Spleen (tissue), 7 donors: ENCODE measurements at regions not wholly inside any gene's neighbourhood (a gene's known extent, or its start where the extent isn't known, plus 50 kb on each side); places are given as distances from the start of the nearest gene placed in this dataset.

ENCODE experiments used
- CTCF ChIP-seq, 11 experiments: fragments of 200-600 bp in 7 of 11; fragments of 450-650 bp in 4 of 11; sonication (generic) in 4 of 11; IDR thresholded peaks in 8 of 11; conservative IDR thresholded peaks in 3 of 11; 1 replicate in 7 of 11; 2 replicates in 4 of 11; pipeline versions ENCODE4 v1.4.0 to v1.8.0; 2016 to 2021; ENCODE audit warnings: antibody characterized with exemption in 11 of 11, inconsistent platforms in 4 of 11, mild to moderate bottlenecking in 1 of 11
- POLR2A ChIP-seq, 3 donors: fragments of 450-650 bp; IDR thresholded peaks; one replicate each; pipeline ENCODE4 v1.5.1; 2017; ENCODE audit warnings: antibody characterized with exemption in 3 of 3, mild to moderate bottlenecking in 1 of 3
- POLR2AphosphoS5 ChIP-seq, 3 donors: sonication (generic); formaldehyde crosslinking; IDR thresholded peaks; one replicate each; pipeline ENCODE4 v1.5.1; 2017; ENCODE audit warnings: antibody characterized with exemption in 3 of 3
- donor health status: DM: no; HTN: no; CAD: no; lungs with moderate emphysema.
- donor health status: DM: no; HTN: no; CAD: no.
- donor health status: DM: no; HTN: no; CAD: no.

- TF ChIP-seq CTCF (IDR thresholded peaks at IDR 0.05 in 8 of 11, conservative IDR thresholded peaks at IDR 0.05 in 3 of 11): no peak
- TF ChIP-seq POLR2A (IDR thresholded peaks at IDR 0.05): no peak
- TF ChIP-seq POLR2AphosphoS5 (IDR thresholded peaks at IDR 0.05): no peak
These were observed 133.9 kb upstream of the ERCC6L2 start for GRCh38 chr9:95741631-95742030.
